ENCODE measurements at regions not wholly inside any gene's neighbourhood (a gene's known extent, or its start where the extent isn't known, plus 50 kb on each side); places are given as distances from the start of the nearest gene placed in this dataset.

DNA sequence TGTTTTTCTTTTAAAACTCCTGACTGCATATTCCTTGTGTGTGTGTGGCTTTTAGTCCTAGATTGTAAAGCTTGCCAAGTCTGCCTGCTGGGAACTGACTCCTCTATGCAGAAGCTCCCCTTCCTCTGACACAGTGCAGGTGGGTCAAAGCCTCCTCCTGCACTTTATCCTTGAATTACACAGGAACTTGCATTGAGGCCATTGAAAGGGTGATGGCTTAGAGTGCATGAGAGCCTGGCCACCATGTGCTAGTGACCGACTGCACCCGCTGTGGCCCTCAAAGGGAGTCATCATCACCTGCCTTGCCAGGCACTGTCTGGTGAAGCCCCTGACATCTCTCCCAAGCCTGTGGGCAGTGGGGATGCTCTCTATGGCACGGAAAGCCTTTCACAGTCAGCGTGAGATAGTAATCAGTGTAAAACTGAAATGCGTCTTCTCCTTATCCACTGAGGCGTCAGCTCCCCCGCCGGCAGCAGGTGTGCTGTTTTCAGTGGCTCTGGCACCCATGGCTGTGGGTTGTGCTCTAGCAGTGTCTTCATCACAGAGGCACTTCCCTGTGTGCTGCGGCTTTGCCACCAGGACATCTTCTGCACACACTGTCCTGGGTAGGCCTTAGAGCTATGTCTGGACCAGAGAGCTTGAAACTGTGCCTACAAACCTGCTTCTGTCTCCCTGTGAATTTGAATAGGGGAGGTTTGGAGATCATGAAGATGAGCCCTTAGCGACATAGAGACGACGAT is 87.9 kb downstream of the THBS2 start:
- no peak for DNase-seq (ENCODE audit: low read depth in 2 of 2)

DNA sequence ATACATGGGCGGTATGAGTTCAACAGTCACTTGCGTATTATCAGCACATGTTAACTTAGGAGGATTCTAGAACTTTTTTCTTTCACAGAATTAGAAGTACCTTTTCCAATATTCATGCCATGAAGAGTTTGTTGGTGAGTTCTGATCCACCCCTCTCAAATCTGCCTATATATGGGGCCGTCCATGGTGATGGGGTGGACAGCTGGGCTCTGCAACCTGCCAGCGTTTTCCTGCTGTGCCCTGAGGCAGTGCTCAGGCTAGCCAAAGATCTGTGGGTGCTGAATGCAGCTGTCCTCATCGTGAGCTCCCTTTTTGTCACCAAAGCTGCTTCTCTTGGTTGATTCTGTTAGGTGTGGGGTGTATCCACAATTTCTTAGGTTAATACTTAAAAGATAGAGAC is 88.7 kb downstream of the THBS2 start:
- DNase-seq (ENCODE audit: low read depth in 2 of 2), result no peak

DNA sequence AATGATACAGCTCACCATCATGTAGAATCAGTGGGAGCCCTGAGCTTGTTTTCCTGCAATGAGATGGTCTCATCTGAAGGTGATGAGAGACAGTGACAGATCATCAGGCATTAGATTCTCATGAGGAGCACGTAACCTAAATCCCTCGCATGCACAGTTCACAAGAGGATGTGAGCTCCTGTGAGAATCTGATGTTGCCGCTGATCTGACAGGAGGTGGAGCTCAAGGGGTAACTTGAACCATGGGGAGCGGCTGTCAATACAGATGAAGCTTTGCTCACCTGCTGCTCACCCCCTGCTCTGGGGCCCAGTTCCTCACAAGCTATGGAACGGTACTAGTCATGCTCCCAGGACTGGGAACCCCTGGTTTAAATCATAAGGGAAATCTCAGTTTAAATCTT is 89.2 kb downstream of the THBS2 start:
- no peak for DNase-seq (ENCODE audit: low read depth in 2 of 2)

DNA sequence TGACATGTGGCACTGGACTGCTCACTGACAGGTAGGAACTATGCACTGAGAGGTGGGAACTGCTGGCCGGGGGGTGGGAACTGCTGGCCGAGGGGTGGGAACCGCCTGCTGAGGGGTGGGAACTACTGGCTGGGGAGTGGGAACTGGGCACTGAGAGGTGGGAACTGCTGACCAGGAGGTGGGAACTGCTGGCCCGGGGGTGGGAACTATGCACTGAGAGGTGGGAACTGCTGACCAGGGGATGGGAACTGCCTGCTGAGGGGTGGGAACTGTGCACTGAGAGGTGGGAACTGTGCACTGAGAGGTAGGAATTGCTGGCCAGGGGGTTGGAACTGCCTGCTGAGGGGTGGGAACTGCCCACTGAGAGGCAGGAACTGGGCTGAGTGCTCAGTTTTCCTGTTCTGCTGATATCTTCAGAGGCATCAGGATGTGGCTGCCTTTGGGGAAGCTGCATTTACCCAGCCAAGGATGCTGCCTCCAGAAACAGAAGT is 90.2 kb downstream of the THBS2 start:
- no peak for DNase-seq (ENCODE audit: low read depth in 2 of 2)

DNA sequence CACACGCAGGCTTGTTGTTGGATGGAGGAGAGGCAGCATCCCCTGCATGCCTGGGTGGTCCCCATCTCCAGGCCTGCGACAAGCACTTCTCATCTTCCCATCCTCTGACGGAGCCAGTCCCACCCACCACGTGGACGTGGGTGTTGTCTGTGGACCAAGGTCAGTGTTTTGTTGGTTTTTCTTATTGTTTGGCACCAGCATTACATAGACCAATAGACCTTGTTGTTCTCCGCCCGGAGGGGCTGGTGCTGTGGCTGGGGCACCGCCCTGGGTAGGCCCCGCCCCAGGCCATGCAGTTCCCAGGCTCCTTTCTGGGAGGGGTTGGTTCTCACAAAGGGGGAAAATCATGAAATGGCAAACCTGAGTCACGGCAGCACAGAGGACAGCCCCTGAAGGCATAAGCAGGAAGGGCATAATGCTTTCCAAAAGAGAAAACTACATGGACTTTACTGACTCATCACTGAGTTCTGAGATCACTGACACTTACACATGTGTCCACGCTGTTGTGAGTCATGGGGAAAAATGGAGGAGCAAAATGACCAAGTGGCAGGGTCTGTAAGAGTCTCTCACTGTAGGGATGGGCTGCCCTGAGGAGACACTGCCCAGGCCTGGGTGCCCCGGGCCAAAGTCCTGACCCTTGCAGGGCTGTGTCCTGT is 90.8 kb downstream of the THBS2 start:
- DNase-seq (ENCODE audit: low read depth in 2 of 2), result no peak

DNA sequence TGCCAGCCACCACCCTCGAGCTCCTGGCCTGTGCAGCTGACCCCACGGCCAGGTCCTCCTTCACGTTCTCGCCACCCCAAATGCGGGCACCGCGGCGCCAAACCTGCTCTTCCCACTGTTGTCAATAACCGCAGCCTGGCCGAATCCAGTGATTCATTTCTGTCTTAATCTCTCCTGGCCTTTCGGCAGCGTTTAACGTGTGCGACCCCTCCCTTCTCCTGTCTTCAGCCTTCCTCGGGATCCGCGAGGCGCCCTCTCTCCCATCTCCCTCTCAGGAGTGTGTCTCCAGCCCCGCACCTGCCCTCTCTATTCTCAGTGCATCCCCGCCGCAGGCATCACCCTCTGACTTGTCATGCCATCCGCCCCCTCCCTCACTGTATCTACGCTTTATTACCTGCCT is 91.4 kb downstream of the THBS2 start:
- DNase-seq (ENCODE audit: low read depth in 2 of 2), result no peak

DNA sequence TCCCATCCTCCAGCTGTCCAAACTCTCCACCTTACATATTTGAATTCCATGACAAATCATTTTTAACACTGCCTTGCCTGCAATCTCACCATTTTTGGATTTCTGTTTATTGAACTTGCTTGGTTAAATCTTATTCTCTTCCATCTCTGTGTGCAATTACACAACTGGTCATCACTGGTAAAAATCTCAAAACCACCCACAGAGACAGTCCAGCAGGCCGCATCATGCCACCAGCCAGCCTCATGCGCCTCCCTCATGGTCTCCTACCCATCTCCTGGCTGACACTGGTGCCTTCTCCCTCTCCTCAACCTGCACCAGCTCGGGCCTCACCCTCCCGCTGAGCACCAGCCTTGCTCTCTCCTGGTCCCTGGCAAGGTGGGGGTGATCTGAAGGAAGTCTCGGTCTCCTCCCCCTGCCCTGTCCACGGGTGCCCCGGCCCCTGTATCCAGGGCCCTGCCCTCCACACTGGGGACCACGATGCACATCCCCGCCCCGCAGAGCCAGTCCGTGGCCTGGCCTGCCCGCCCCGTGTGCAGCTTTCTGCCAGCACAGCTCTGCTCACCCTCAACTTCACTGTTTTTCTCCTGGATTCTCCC is 92.0 kb downstream of the THBS2 start:
- DNase-seq (ENCODE audit: low read depth in 2 of 2), result no peak

DNA sequence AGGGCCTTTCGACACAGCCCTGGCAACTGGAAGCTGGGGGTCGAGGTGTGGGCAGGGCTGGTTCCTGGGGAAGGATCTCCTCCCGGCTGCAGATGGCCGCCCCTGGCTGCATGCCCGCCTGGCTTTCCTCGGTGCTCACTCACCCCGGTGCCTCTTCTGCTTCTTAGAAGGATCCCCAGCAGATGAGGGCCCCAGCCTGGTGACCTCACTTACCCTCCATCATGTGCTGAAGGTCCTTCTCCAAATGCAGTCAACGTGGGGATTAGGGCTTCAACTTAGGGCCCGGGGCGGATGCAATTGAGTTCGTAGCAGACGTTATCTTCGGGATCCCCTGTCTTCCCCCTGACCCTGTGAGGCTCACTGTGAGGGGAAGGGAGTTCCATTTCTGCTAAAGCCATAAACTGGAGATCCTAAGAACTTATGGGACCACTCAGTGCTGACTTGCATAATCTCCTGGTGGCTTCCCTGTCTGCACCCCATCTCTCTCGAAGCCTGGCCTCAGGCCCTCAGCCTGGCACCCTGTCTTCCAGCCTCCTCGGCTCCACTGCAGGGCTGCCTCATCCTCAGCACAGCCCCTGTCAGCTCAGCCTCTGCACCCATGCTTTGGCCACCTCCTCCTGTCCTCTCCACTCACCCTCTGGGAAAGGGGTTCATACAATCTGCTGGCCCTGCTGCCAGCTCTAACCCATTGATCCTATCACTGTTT is 92.6 kb downstream of the THBS2 start:
- DNase-seq (ENCODE audit: low read depth in 2 of 2), result no peak

DNA sequence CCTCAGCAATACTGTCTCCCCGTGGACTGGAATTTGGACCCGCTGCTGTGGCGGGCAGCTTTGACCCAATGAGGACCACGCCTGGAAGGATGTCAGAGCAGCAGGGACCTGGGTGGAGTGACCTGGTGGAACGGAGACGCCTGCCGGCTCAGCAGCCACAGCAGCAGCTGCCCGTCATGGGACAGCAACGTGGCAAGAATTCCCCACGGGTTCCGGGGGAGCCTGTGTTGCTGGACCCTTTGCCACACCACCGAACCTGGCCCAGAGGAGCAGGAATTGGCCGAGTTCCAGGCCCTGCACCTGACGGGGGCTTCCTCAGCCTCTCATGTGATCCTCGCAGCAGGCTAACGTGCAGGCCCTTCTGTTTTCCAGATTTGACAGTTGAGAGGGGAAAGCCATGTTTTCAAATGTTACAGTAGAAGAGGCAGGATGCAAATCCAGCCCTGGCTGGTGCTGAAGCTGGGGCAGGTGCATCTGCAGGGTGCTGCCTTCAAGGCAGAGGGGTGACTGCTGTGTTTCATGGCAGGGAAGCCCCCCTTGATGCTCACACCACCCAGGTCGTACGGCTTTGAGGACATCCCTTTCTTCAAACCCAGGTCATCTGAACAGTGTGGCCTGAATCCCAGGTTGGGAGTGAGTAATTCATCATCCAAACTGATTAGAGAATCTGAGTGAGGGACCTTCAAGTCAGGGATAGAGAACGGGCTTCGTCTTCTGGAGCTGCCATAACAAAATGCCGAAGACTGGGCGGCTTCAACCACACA is 93.4 kb downstream of the THBS2 start:
- no peak for DNase-seq (ENCODE audit: low read depth in 2 of 2)

DNA sequence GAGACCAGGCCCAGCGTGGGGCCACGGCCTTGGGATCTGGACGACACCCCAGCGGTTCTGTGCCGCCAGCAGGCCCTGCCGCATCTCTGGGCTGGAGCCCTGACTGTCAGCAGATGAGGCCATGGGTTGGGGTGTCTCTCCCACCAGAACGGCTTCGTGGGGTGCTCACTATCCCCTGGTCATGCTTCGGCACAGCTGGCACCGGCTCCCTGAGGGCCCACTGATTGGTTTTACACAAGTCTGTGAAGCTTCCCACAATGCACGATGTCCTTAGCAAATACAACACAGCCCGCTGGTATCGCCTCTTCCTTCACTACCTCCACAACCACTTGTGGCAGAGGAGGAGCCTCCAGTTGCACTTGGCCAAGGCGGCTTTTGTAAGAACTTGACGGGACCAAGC is 94.3 kb downstream of the THBS2 start:
- no peak for DNase-seq (ENCODE audit: low read depth in 2 of 2)

DNA sequence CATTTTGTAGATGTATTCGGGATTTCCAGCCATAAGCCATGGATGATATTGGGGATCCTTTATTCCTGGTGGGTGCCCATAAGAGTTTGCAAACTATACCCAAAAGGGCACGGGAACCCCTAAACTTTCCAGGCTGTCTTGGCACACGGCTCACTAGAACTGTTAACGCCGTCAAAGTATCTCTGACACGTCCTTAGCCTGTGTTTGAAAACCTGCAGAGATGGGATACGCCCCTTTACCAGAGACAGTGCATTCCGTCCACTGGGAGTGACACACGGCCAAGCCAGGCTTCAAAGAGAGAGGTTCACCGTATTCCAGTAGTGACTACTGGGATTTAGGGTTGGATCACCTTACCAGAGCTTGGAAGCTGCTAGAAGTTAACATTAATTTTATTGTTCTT is 95.0 kb downstream of the THBS2 start:
- no peak for DNase-seq (ENCODE audit: low read depth in 2 of 2)

DNA sequence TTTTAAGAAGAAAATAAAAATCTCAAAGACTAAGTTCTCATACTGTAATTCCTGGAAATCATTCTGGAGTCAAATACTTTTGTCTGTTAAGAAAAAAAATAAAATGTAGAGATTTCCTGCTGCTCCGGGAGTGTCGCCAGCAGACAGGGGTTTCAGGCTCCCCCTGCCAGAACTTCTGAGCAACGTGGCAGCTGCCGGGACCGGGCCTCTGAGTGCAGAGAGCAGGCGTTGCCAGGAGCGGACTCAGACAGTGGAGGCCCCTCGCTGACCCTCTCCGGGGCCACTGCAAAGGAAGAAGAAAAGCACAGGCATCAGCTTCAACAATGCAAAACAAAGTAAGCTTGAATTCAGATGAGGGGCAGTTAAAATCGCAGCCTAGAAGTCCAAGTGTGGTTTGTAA is 95.5 kb downstream of the THBS2 start:
- no peak for DNase-seq (ENCODE audit: low read depth in 2 of 2)

DNA sequence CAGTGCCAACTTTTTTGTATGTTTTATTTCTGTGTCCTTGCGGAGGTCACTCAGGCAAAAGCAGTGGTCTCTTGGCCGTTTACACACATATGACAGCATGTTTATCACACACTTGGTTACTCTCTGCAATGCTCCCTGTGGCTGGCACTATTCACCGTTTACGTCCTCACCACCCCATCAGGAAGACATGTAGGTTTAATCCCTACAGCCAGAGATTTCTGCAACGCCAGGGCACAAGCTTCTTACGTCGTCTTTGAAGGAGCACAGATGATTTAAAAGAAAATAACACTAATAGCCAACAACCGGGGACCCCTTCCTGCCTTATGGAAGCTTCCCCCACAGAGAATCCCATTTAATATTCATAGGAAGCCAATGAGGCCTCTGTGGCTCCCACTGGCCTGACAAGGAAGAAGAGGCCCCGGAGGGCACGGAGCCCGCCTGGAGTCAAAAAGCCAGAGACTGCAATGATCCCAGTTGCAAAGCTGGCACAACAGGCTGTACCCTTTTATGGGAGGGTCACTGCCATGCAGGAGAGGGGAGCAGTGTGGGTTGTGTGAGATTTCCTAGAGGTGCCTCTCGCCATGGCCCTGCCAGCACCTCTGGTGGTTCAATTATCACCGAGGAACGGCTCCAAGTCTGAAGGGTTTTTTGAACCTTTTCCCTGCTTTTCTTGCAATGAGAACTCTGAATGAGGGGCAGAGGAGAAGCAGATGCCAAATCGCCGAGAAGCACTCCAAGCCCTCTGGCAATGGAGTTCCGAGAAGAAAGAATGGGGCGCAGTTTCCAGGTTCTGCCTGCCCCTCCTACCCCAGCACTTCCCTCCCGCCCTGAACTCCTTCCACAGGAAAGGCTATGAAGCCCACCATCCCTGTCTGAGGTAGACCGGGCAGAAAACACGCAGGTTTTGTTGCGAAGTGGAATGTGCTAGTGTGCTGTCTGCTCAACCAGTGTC is 96.2 kb downstream of the THBS2 start:
- DNase-seq (ENCODE audit: low read depth in 2 of 2), result no peak

DNA sequence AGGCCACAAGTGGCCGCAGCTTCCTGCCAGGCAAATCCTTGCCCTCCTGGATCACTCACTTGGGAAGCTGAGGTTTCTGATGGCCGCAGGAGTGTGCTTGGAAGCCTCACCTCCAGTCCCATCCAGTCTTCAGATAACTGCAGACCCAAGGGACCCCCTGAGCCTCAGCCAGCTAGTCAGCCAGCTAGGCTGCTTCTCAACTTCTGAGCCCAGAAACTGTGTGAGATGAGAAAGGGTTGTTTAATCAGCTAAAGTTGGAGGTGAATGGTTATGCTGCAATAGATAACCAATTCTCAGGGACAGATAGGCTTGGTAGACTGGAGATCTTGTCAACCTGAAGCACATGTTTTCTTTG is 96.9 kb downstream of the THBS2 start:
- no peak for DNase-seq (ENCODE audit: low read depth in 2 of 2)

DNA sequence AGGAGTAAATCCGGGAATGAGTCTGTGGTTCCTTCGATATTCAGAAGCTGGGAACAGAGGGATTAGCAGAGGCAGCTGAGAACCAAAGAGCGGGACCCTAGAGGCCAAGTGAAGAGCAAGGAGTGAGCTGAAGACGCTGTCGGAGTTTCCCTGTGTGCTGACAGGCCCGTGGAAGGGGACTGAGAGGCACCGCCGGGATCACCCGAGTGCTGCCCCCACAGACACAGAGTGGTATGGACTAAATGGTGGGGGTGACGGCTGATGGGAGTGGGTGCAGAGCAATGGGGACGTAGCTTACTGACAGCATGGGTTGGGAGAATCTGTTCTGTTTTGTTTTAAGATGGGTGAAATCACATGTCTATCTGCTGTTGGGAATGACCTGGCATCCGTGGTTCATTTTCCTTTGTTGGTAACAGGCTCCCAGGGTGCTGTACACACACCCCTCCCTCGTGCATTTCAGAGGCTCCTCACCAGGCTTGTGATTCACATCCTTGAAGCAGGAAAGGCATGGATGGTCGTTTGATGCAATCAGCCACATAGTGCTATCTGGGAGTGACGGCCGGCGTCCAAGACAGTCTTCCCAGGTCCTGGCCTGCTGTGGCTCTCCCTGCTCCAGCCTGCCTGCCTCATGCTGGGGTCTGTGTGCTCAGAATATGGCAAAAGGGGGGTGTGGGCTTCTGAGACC is 97.4 kb downstream of the THBS2 start:
- no peak for DNase-seq (ENCODE audit: low read depth in 2 of 2)

DNA sequence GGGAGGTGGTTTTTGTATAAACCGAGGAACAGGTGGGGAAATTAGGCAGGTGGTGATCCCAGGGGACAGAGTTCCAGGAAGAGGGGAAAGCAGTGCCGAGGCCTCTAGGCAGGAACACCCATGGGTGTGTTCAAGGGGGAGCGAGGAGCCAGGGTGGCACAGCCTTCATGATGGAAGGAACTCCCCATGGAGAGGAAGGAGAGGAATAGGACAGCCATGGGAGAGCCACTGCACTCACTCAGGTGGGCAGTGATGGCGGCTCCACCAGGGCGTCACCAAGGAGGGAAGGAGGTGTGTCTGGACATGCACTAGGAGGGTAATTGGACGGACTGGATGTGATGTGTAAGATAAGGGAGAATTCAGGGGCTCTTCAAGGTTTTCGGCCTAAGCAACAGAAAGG is 98.2 kb downstream of the THBS2 start:
- no peak for DNase-seq (ENCODE audit: low read depth in 2 of 2)

DNA sequence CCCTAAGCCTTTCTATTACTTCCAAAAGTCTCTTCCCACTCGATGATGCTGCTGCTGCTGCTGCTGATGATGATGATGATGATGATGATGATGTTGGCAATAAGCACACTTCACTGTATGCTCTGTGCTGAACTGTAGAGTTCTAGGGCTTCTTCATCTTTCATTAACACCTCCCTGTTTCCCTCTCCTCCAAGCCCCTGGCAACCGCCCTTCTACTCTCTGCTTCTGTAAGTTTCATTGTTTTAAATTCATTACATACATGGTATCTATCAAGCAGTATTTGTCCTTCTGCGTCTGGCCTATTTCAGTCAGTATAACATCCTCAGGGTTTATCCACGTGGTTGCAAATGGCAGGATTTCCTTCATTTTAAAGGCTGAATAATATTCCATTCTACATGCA is 100.2 kb downstream of the THBS2 start:
- DNase-seq (ENCODE audit: low read depth in 2 of 2), result no peak

DNA sequence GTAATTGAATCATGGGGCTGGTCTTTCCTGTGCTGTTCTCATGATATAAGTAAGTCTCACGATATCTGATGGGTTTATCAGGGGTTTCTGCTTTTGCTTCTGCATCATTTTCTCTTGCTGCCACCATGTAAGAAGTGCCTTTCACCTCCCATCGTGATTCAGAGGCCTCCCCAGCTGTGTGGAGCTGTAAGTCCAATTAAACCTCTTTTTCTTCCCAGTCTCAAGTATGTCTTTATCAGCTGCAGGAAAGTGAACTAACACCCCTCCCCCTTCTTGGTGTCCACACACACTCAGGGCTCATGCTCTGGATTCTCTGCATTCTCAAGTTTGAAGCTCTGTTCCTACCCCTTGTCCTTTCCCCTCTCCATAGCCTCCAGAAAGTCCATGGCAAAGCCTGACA is 107.1 kb downstream of the THBS2 start:
- DNase-seq (ENCODE audit: low read depth in 2 of 2), result no peak

DNA sequence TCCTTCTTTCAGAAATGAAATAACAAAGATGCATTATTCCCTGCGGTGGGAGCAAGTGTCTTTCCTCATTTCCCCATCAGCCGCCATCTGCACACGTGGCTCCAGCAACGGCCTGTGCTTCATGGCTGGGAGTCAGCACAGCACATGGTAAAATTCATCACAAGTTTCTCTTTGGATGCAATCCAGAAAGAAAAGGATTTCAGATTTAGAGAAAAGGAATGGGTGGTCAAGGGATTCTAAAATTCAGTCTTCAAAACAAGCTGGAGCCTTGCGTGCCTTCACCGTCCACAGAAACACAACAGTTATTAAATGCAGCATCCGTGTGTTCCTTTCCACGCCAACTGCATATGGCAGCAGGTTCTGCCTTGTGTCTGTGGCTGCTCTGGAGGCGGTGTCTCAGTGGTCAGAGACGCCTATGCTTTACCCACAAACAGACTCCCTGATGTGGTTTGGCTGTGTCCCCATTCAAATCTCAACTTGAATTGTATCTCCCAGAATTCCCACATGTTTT is 107.6 kb downstream of the THBS2 start:
- DNase-seq (ENCODE audit: low read depth in 2 of 2), result no peak

DNA sequence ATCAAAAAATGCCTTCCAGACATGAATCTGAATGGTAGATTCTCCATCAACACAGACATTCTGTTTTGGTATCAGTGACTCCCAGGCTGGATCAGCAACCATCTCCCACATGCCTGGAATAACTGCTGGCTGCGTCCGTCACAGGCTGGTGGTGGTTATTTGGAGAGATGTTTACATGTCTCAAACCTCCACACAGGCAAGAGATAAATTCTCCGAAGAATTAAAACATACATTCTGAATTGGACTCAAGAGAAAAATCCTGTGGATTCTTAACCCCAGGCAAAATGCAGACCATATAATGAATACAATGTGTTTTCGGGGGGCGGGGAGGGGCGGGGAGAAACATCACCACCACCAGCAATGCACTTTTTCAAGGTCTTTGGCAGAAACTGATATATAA is 108.2 kb downstream of the THBS2 start:
- no peak for DNase-seq (ENCODE audit: low read depth in 2 of 2)
